ENCODE measurements at regions not wholly inside any gene's neighbourhood (a gene's known extent, or its start where the extent isn't known, plus 50 kb on each side); places are given as distances from the start of the nearest gene placed in this dataset.

DNA sequence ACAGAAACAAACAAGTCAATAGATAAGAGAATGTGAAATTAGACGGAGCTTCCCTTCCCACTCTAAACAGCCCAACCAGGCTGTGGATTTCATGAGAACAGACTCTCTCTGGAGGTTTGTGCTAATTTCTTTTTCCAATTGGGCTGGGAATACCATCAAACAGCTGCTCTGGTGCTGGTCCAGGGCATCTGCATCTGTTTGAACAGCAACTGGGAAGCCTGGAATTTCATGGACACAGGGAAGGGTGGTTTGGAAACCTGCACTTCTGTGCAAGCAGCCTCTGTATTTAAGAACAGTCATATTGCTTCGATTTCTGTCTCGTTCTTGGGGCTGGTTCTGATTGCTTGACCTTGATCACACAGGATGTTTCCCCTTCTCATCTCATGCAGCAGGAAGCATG is 88.7 kb downstream of the FOXL1 start:
- H3K27me3 Mint-ChIP-seq (ENCODE audit: unreplicated experiment): no peaks in the 10 kb centered on the region
- no peak overlapping the region for H3K4me3 Mint-ChIP-seq (ENCODE audit: unreplicated experiment)
- no peak overlapping the region for H3K27ac Mint-ChIP-seq (ENCODE audit: unreplicated experiment)
- DNase-seq (ENCODE audit: low spot score): no peak
- H3K4me1 Mint-ChIP-seq (ENCODE audit: unreplicated experiment): peaks cover 58% of the 10 kb centered on the region
- H3K36me3 Mint-ChIP-seq (ENCODE audit: low read depth, unreplicated experiment): peaks cover 7% of the 10 kb centered on the region
- H3K9me3 Mint-ChIP-seq (ENCODE audit: unreplicated experiment): peaks cover 4% of the 10 kb centered on the region
- TF ChIP-seq CTCF (IDR thresholded peaks at IDR 0.05; ENCODE audit: unreplicated experiment): no peak

- Mint-ChIP-seq H3K27me3 (ENCODE audit: unreplicated experiment) (no peaks in the 10 kb centered on the region), H3K9me3 (ENCODE audit: unreplicated experiment) (peaks cover 4% of the 10 kb centered on the region), H3K36me3 (ENCODE audit: low read depth, unreplicated experiment) (peaks cover 7% of the 10 kb centered on the region), H3K4me3 (ENCODE audit: unreplicated experiment) (peak overlapping the region; percentile 34), H3K27ac (ENCODE audit: unreplicated experiment) (peak overlapping the region; percentile 83), H3K4me1 (ENCODE audit: unreplicated experiment) (peaks cover 58% of the 10 kb centered on the region)
- DNase-seq (ENCODE audit: low spot score): peak; percentile 49
- no peak for TF ChIP-seq CTCF (IDR thresholded peaks at IDR 0.05; ENCODE audit: unreplicated experiment)
These were observed 90.0 kb downstream of the FOXL1 start for GRCh38 chr16:86668136-86668910.

GRCh38 chr16:86669285-86669805 is 91.0 kb downstream of the FOXL1 start:
- H3K36me3 Mint-ChIP-seq (ENCODE audit: low read depth, unreplicated experiment): peaks cover 7% of the 10 kb centered on the region
- TF ChIP-seq CTCF (IDR thresholded peaks at IDR 0.05; ENCODE audit: unreplicated experiment): no peak
- no peak overlapping the region for H3K27ac Mint-ChIP-seq (ENCODE audit: unreplicated experiment)
- no peak for DNase-seq (ENCODE audit: low spot score)
- H3K4me3 Mint-ChIP-seq (ENCODE audit: unreplicated experiment): no peak overlapping the region
- peaks cover 52% of the 10 kb centered on the region for H3K4me1 Mint-ChIP-seq (ENCODE audit: unreplicated experiment)
- no peaks in the 10 kb centered on the region for H3K27me3 Mint-ChIP-seq (ENCODE audit: unreplicated experiment)
- H3K9me3 Mint-ChIP-seq (ENCODE audit: unreplicated experiment): peaks cover 4% of the 10 kb centered on the region

- Mint-ChIP-seq H3K4me1 (ENCODE audit: unreplicated experiment) (peaks cover 46% of the 10 kb centered on the region), H3K27me3 (ENCODE audit: unreplicated experiment) (no peaks in the 10 kb centered on the region), H3K9me3 (ENCODE audit: unreplicated experiment) (peaks cover 4% of the 10 kb centered on the region), H3K36me3 (ENCODE audit: low read depth, unreplicated experiment) (peaks cover 7% of the 10 kb centered on the region), H3K4me3 (ENCODE audit: unreplicated experiment) (peak overlapping the region; percentile 56), H3K27ac (ENCODE audit: unreplicated experiment) (no peak overlapping the region)
- no peak for TF ChIP-seq CTCF (IDR thresholded peaks at IDR 0.05; ENCODE audit: unreplicated experiment)
- DNase-seq (ENCODE audit: low spot score): no peak
These were observed 91.8 kb downstream of the FOXL1 start for GRCh38 chr16:86669937-86670749.

Data from endothelial cell (in vitro differentiated cells).